ENCODE measurements at regions not wholly inside any gene's neighbourhood (a gene's known extent, or its start where the extent isn't known, plus 50 kb on each side); places are given as distances from the start of the nearest gene placed in this dataset.

DNA sequence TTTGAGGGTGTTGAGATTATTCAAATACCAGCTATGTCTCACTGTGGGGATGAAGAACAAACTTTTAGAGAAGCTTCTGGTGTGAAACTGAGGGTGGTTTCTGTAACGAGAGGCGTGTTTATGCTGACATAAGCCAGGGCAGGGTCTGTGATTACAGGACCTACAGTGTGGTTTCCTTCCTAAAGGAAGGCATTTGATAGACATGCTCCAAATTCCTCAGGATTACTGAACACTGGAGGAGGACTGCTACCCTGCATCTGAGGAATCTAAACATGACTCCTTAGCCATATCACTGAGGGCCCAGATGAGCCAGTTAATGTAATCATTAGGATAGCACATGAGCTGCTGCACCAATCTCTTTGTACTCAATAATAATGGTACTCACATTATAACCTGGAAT lies 328.4 kb upstream of the UMPS start:
- Mint-ChIP-seq H3K4me1 (no peaks in the 10 kb centered on the region), H3K36me3 (no peaks in the 10 kb centered on the region), H3K4me3 (no peak overlapping the region), H3K27me3 (peaks cover 4 to 13% of the 10 kb centered on the region in 2 donors), H3K9me3 (no peaks in the 10 kb centered on the region), H3K27ac (no peak overlapping the region)
- DNase-seq (no peak), ATAC-seq (replicated peaks) (no peak)

DNA sequence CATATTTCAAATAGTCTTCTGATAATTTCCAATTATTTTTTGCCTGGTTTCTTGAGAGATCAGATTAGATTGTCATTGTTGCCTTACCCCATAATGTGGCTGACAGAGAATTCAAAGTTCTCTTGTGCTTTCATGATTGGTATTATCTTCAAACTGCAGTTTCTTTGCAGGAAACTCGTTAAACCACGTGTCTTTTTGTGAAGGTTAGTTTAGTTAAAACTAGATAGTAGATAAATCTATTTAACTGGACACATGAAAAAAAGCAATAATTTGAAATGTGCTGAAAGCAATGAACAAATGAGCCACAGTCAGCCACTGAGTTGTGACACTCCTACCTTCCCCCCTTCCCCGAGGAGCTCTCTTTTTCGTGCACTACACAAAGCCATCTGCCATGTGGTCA lies 327.5 kb upstream of the UMPS start:
- Mint-ChIP-seq H3K9me3 (no peaks in the 10 kb centered on the region), H3K36me3 (no peaks in the 10 kb centered on the region)
- no peak for ATAC-seq (replicated peaks)

DNA sequence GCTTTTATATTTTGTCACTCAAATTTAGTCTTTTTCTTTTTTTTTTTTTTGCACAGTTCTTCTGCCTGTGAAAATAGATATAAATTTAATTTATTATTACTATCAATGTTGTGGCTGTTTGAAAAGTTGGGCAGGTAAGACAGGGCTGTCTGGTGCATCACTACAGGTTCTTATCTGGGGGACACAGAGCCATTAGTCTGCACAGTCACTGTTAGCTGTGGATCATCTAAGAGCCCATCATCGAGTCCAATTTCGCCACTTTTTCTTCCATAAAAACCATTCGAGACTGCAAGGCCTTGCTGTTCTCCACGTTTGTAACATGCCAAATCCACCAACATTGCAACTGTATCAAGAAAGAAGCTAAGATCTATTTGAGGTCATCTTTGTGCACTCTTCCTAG lies 325.6 kb upstream of the UMPS start:
- DNase-seq (no peak), ATAC-seq (replicated peaks) (no peak)
- no peak overlapping the region for H3K4me3 Mint-ChIP-seq
- no peaks in the 10 kb centered on the region for H3K9me3 Mint-ChIP-seq
- no peaks in the 10 kb centered on the region for H3K4me1 Mint-ChIP-seq
- H3K27me3 Mint-ChIP-seq: peaks cover 0 to 12% of the 10 kb centered on the region in 2 donors
- no peaks in the 10 kb centered on the region for H3K36me3 Mint-ChIP-seq
- H3K27ac Mint-ChIP-seq: no peak overlapping the region

More for the DNA sequence above, 327.5 kb upstream of the UMPS start:
- no peak for DNase-seq
- Mint-ChIP-seq H3K4me3 (no peak overlapping the region), H3K27me3 (peaks cover 4 to 13% of the 10 kb centered on the region in 2 donors), H3K27ac (no peak overlapping the region), H3K4me1 (no peaks in the 10 kb centered on the region)

DNA sequence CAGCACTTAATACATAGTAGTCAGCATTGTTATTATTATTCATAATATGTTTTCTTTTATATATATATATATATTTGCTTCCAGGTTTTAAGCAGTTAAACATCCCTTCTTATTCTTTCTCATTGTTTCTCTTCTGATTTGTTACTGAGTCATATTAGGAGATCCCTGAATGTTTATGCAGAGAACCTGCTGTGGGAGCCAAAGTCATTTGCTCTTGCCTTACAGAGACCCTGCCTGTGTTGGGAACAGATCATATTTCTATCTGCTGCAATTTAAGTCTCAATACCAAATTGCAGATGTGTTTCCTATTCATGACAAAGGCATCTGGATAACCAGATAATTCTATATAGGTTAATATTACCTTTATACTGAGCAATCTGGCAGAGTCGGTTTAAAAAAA lies 323.0 kb upstream of the UMPS start:
- Mint-ChIP-seq H3K27ac (no peak overlapping the region), H3K4me3 (no peak overlapping the region), H3K9me3 (no peaks in the 10 kb centered on the region), H3K4me1 (no peaks in the 10 kb centered on the region), H3K27me3 (peaks cover 0 to 12% of the 10 kb centered on the region in 2 donors), H3K36me3 (no peaks in the 10 kb centered on the region)
- ATAC-seq (replicated peaks): no peak
- no peak for DNase-seq

DNA sequence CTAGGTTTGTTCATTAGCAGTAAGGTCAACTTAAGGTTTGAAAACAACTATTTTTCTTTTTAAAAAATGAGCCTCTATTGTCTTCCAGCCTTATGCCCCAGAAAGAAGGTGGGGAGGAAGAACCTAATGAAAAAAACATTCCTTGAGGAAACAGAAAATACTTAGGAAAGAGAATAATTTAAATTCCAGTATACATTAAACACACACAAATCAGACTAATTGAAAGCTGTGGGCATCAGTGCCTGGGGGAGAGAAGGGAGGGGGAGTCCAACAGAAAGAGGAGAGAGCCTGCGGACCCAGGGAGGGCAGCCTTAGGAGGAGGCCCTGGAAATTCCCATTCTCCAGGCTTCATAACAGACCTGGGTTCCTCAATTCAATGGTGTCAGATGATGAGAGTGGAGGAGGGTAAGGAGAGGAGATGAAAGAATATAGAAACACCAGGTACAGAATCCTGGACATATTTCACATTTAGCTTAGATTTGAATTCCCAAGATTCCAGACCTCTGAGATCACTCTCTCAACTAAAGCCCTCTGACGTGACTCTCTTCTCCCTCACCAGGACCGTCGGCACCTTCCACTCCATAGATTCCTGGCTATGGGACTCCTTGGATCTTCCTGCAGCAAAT lies 320.5 kb upstream of the UMPS start:
- H3K9me3 Mint-ChIP-seq: no peaks in the 10 kb centered on the region
- H3K4me1 Mint-ChIP-seq: no peaks in the 10 kb centered on the region
- peaks cover 0 to 11% of the 10 kb centered on the region in 2 donors for H3K27me3 Mint-ChIP-seq
- DNase-seq: no peak
- H3K36me3 Mint-ChIP-seq: no peaks in the 10 kb centered on the region
- no peak for ATAC-seq (replicated peaks)
- H3K4me3 Mint-ChIP-seq: no peak overlapping the region
- no peak overlapping the region for H3K27ac Mint-ChIP-seq

DNA sequence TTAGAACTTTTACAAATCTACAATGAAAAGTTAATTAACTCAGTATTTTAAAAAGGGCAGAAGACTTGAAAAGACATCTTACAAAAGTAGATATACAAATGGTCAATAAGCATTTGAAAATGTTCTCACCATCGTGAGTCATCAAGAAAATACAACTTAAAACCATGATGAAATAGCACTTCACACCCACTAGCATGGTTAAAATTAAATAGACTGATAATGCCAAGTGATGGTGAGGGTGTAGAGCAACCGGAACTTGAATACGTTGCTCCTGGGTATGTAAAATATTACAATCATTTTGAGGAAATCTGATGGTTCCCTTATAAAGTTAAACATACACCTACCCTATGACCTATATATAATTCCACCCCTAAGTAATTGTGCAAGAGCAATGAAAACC lies 319.8 kb upstream of the UMPS start:
- Mint-ChIP-seq H3K27me3 (peaks cover 0 to 5% of the 10 kb centered on the region in 2 donors), H3K4me3 (no peak overlapping the region), H3K27ac (no peak overlapping the region), H3K36me3 (no peaks in the 10 kb centered on the region), H3K9me3 (no peaks in the 10 kb centered on the region), H3K4me1 (no peaks in the 10 kb centered on the region)
- no peak for ATAC-seq (replicated peaks)
- no peak for DNase-seq

DNA sequence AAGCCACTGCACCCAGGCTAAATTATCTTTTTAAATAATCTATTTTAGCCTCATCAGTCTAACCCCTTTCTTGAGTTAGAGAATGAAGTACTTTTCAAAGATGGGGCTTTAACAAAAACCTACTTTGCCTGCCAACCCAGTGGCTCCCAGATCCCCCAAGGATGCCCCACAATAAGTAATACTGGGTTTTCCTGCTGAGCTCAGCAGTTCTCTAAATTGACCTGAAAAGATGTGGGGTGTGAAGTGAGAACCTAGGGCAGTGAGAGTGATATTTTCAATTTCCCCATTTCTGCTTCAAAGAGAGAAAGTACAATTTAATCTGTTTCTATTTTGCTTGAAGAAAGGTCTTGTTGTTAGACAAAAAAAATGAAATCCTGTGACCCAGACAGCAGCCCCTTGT lies 318.5 kb upstream of the UMPS start:
- Mint-ChIP-seq H3K27me3 (peaks cover 0 to 5% of the 10 kb centered on the region in 2 donors), H3K4me3 (no peak overlapping the region), H3K36me3 (no peaks in the 10 kb centered on the region), H3K9me3 (no peaks in the 10 kb centered on the region), H3K27ac (no peak overlapping the region), H3K4me1 (no peaks in the 10 kb centered on the region)
- no peak for ATAC-seq (replicated peaks)
- DNase-seq: no peak

DNA sequence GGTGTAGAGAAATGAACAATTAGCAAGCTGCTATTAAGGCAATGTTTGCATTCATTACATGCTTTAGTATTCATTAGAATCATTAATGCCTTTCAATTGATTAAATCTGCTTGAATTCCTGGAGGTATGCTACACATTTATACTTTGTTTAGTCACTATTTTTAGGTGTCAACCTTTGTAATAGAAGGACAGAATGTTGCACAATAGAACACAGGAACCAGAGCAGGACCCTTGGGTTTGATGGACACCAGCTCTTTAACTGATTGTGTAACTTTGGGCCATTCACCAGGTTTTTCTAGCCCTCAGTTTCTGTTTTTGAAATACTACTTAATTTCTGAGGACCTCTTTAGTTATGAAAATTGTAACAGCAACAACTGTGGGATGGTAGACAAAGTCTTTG lies 317.6 kb upstream of the UMPS start:
- ATAC-seq (replicated peaks) (no peak), DNase-seq (no peak)
- Mint-ChIP-seq H3K9me3 (no peaks in the 10 kb centered on the region), H3K27me3 (peaks cover 0 to 5% of the 10 kb centered on the region in 2 donors), H3K36me3 (no peaks in the 10 kb centered on the region), H3K4me3 (no peak overlapping the region), H3K27ac (no peak overlapping the region), H3K4me1 (no peaks in the 10 kb centered on the region)

DNA sequence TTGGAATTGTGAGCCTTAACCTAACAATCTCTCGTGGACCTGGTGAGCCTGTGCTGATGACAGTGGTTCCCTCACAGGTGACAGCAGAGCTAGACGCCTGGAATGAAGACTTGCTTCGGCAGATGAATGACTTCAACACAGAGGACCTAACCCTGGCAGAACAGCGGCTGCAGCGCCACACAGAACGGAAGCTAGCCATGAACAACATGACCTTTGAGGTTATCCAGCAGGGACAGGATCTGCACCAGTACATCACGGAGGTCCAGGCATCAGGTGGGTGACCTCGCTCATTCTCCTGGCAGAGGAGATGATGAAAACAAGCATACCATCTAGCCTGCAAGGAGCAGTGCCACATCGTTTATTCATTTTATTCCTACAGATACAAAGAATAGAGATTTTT lies 316.9 kb upstream of the UMPS start:
- DNase-seq: no peak
- H3K27me3 Mint-ChIP-seq: peaks cover 0 to 7% of the 10 kb centered on the region in 2 donors
- no peaks in the 10 kb centered on the region for H3K9me3 Mint-ChIP-seq
- H3K4me1 Mint-ChIP-seq: no peaks in the 10 kb centered on the region
- no peaks in the 10 kb centered on the region for H3K36me3 Mint-ChIP-seq
- H3K4me3 Mint-ChIP-seq: no peak overlapping the region
- H3K27ac Mint-ChIP-seq: no peak overlapping the region
- ATAC-seq (replicated peaks): no peak

DNA sequence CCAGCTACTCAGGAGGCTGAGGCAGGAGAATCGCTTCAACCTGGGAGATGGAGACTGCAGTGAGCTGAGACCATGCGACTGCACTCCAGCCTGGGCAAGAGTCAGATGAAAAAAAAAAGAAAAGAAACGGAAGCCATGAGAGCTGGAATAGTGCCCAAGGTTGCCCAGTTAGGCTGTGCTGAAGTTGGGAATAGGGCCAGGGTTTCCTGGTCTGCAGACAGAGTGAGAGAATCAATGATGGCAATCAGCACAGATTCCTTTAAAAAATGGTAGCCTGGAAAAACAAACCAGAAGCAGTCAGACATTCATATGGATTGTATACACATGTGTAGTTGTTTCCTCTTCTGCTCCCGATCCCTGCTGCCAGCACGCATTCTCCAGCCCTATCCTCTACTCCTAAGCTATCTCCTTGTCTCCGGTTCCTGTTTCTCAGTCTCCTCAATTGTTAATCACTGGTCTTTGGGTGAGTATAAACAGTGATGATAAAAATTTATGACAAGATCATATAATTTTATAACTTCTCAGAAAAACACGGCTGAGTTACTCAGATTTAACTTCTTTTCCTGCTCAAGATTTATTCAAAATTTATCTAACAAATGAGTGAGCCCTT lies 316.2 kb upstream of the UMPS start:
- no peaks in the 10 kb centered on the region for H3K4me1 Mint-ChIP-seq
- no peak for DNase-seq
- H3K27me3 Mint-ChIP-seq: peaks cover 0 to 4% of the 10 kb centered on the region in 2 donors
- H3K9me3 Mint-ChIP-seq: no peaks in the 10 kb centered on the region
- no peaks in the 10 kb centered on the region for H3K36me3 Mint-ChIP-seq
- no peak overlapping the region for H3K27ac Mint-ChIP-seq
- H3K4me3 Mint-ChIP-seq: no peak overlapping the region
- ATAC-seq (replicated peaks): no peak

DNA sequence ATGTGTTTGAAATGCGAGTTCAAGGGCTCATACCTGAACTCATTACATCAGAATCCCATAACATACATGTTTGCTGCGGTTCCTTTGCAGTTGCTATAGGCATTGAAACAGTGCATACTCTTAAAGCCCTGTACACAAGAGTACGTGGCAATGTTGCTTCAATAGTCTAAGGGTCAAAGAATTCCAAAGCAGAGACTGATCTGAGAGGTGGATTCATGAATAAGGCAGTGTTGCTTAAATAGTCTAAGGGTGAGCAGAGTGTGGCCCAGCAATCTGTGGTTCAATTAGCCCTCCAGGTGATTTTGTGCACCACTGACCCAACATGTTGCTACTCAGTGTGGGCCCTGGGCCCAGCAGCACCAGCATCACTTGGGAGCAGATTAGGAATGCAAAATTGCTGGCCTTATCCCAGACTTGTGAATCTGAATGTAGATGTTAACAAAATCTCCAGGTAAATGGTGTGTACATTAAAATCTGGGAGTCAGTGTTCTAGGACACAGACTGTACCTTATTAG lies 314.7 kb upstream of the UMPS start:
- Mint-ChIP-seq H3K4me3 (no peak overlapping the region), H3K36me3 (no peaks in the 10 kb centered on the region), H3K27ac (no peak overlapping the region), H3K27me3 (peaks cover 0 to 4% of the 10 kb centered on the region in 2 donors), H3K9me3 (no peaks in the 10 kb centered on the region), H3K4me1 (no peaks in the 10 kb centered on the region)
- DNase-seq: no peak
- no peak for ATAC-seq (replicated peaks)

DNA sequence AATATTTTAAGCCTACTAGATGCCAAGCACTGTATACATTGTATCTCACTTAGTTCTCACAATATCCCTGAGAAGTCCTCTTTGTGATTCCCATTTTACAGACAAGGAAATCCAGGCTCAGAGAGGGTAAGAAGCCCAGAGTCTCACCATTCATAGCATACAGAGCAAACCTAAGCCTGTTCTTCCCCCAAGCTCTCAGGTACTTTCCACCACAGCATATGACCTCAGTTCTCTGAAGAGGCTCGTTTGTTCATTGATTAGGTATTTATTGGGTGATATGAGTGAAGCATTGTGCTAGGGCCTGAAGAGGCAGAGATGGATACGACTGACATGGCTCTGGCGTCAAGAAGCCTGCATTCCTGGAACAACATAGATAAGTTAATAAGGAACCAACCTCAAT lies 310.9 kb upstream of the UMPS start:
- Mint-ChIP-seq H3K9me3 (no peaks in the 10 kb centered on the region), H3K36me3 (no peaks in the 10 kb centered on the region), H3K27me3 (peaks cover 0 to 4% of the 10 kb centered on the region in 2 donors), H3K4me1 (no peaks in the 10 kb centered on the region), H3K27ac (no peak overlapping the region), H3K4me3 (no peak overlapping the region)
- DNase-seq (no peak), ATAC-seq (replicated peaks) (no peak)

DNA sequence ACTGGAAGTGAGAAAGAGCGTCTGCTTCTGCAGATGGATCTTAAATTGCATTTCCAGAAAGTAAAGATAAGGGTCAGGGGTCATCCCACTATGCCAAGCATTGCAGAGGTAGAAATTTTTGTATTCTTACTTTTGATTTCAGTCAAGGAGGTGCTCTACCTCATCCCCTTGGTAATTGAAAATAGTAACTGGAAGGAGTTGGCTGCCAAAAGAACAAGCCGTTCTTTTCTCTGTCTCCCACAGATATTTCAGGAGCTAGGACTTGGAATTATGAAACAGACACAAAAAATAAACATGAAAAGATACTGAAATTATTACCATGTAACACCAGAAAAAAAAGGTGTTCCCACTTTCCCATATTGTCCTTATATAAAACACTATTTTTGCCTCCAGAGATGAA lies 309.9 kb upstream of the UMPS start:
- DNase-seq: no peak
- no peak overlapping the region for H3K27ac Mint-ChIP-seq
- H3K9me3 Mint-ChIP-seq: no peaks in the 10 kb centered on the region
- H3K4me1 Mint-ChIP-seq: no peaks in the 10 kb centered on the region
- H3K36me3 Mint-ChIP-seq: no peaks in the 10 kb centered on the region
- ATAC-seq (replicated peaks): no peak
- no peak overlapping the region for H3K4me3 Mint-ChIP-seq
- peaks cover 0 to 4% of the 10 kb centered on the region in 2 donors for H3K27me3 Mint-ChIP-seq

DNA sequence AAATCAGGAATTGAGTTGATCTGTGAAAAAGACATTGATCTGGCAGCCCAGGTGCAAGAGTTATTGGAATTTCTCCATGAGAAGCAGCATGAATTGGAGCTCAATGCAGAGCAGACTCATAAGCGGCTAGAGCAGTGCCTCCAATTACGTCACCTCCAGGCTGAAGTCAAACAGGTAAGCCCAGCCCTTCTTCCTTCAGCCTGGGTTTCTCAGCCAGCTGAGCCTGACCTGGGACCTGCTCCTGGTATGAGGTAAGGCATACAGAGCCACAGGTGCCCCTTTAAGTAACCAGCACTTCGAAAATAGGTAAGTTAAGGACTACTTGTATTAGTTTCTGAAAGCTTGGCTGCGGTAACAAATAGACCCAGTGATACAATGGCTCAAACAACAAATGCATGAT lies 307.4 kb upstream of the UMPS start:
- no peak overlapping the region for H3K27ac Mint-ChIP-seq

DNA sequence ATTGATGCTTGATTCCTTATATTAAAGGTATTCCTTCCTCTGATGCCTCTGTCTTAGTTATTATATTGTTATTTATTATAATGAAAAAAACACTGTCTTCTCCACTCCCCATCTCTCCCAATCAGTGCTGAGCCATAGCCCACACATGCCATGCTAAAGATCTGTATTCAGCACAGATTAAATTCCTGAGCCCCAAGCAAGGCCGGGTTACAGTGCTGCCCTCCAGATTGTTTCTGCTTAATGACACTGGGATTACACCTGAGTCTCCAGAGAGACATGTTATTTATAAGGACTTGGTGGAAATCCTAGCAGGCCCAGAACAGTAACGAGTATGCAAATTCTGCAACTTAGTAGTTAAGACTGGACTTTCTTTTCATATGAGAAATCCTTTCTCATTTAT lies 305.9 kb upstream of the UMPS start:
- no peak overlapping the region for H3K27ac Mint-ChIP-seq
- DNase-seq (no peak), ATAC-seq (replicated peaks) (no peak)
- no peaks in the 10 kb centered on the region for H3K36me3 Mint-ChIP-seq
- H3K27me3 Mint-ChIP-seq: no peaks in the 10 kb centered on the region
- no peaks in the 10 kb centered on the region for H3K9me3 Mint-ChIP-seq
- peaks cover 0 to 1% of the 10 kb centered on the region in 2 donors for H3K4me1 Mint-ChIP-seq
- no peak overlapping the region for H3K4me3 Mint-ChIP-seq

More for the DNA sequence above, 307.4 kb upstream of the UMPS start:
- no peaks in the 10 kb centered on the region for H3K4me1 Mint-ChIP-seq
- no peak for ATAC-seq (replicated peaks)
- H3K4me3 Mint-ChIP-seq: no peak overlapping the region
- H3K27me3 Mint-ChIP-seq: peaks cover 0 to 3% of the 10 kb centered on the region in 2 donors
- no peaks in the 10 kb centered on the region for H3K36me3 Mint-ChIP-seq
- no peaks in the 10 kb centered on the region for H3K9me3 Mint-ChIP-seq
- no peak for DNase-seq
